Type B pancreatic cell (in vitro differentiated cells): ENCODE measurements at regions not wholly inside any gene's neighbourhood (a gene's known extent, or its start where the extent isn't known, plus 50 kb on each side); places are given as distances from the start of the nearest gene placed in this dataset.

ENCODE experiments used
- DNase-seq: peaks from one replicate; pipeline ENCODE4 v3.0.0; 2021; ENCODE audit warnings: mixed read lengths; ENCODE audit not compliant: unreplicated experiment; ENCODE audit errors: extremely low spot score
- H3K27ac Mint-ChIP-seq: 2 replicates; pipeline ENCODE4 v1.8.0; 2021; ENCODE audit warnings: mild to moderate bottlenecking, mixed read lengths
- H3K27me3 Mint-ChIP-seq: 2 replicates; pipeline ENCODE4 v1.8.0; 2021; ENCODE audit warnings: mixed read lengths
- H3K36me3 Mint-ChIP-seq: 2 replicates; pipeline ENCODE4 v1.8.0; 2021; ENCODE audit warnings: mixed read lengths
- H3K4me1 Mint-ChIP-seq: one replicate; pipeline ENCODE4 v1.8.0; 2021; ENCODE audit warnings: mixed read lengths; ENCODE audit not compliant: unreplicated experiment
- H3K4me3 Mint-ChIP-seq: 2 replicates; pipeline ENCODE4 v1.8.0; 2021; ENCODE audit warnings: mild to moderate bottlenecking, mixed read lengths
- H3K9me3 Mint-ChIP-seq: 2 replicates; pipeline ENCODE4 v1.8.0; 2021; ENCODE audit warnings: mixed read lengths
- TF ChIP-seq, protein P1 (sequence below): fragments of 200-600 bp; sonication (generic); conservative IDR thresholded peaks from 2 replicates; pipeline ENCODE4 v1.5.0; 2021; ENCODE audit warnings: antibody characterized with exemption, mild to moderate bottlenecking

DNA sequence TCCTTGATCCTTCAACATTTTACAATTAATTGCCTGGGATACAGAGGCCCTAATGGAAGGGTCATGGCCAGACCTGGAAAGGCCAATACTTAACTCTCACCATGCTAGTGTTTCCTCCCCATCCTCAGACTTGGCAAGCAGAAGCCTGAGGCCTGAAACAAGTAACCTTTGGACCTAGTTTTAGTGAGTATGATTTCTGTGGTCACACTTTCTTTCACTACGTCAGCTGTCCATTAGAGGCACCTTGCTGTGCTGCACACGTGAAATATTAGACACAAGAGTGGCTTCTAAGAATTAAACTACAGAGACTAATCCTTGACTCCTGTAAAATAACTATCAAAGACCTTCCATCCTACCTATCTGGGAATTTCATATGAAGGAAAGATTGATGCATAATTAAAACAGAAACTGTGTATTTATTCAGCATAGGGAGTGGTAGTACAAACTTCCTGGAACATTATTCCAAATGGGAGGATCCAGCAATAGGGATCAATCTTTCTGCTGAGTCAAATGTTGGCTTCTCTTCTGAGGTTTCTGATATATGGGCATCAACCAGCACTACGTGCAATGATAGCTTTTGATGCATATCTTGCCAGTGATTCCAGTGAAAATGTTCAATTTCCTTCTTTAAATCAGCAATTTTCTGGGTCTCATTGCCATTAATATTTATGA, 249.7 kb downstream of the IKZF2 start:
- Mint-ChIP-seq H3K4me3 (no peak overlapping the region), H3K27ac (no peak overlapping the region), H3K9me3 (peaks cover 9% of the 10 kb centered on the region), H3K36me3 (peaks cover 7% of the 10 kb centered on the region), H3K4me1 (peaks cover 10% of the 10 kb centered on the region), H3K27me3 (no peaks in the 10 kb centered on the region)
- DNase-seq, result no peak
- TF ChIP-seq, protein P1, sequence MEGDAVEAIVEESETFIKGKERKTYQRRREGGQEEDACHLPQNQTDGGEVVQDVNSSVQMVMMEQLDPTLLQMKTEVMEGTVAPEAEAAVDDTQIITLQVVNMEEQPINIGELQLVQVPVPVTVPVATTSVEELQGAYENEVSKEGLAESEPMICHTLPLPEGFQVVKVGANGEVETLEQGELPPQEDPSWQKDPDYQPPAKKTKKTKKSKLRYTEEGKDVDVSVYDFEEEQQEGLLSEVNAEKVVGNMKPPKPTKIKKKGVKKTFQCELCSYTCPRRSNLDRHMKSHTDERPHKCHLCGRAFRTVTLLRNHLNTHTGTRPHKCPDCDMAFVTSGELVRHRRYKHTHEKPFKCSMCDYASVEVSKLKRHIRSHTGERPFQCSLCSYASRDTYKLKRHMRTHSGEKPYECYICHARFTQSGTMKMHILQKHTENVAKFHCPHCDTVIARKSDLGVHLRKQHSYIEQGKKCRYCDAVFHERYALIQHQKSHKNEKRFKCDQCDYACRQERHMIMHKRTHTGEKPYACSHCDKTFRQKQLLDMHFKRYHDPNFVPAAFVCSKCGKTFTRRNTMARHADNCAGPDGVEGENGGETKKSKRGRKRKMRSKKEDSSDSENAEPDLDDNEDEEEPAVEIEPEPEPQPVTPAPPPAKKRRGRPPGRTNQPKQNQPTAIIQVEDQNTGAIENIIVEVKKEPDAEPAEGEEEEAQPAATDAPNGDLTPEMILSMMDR, result no peak

DNA sequence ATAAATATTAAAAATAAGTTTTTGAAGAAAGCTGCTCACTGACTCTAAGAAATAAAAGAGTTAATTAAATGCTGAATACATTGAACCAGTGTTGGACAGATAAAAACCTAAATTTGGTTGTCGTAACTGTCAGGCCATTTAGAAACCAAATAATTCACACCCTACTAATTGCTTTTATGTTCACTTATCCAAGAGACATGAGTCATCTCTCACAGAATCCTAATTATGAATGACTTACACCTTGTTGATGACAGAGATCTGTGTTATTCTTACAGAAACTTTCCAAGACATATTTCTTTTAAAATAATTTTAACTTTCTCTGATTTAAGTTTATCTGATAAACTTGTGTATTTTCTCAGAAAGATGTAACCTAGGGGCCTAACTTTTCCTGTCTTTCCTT, 250.7 kb downstream of the IKZF2 start:
- TF ChIP-seq, protein P1, result no peak
- peaks cover 4% of the 10 kb centered on the region for H3K4me1 Mint-ChIP-seq
- no peak overlapping the region for H3K4me3 Mint-ChIP-seq
- peaks cover 7% of the 10 kb centered on the region for H3K36me3 Mint-ChIP-seq
- DNase-seq, result no peak
- no peaks in the 10 kb centered on the region for H3K27me3 Mint-ChIP-seq
- peaks cover 3% of the 10 kb centered on the region for H3K9me3 Mint-ChIP-seq
- H3K27ac Mint-ChIP-seq, result no peak overlapping the region

GRCh38 chr2:212898011-212898410, 253.4 kb downstream of the IKZF2 start:
- Mint-ChIP-seq H3K36me3 (peaks cover 1% of the 10 kb centered on the region), H3K4me1 (peaks cover 10% of the 10 kb centered on the region), H3K9me3 (no peaks in the 10 kb centered on the region), H3K4me3 (no peak overlapping the region), H3K27me3 (no peaks in the 10 kb centered on the region), H3K27ac (no peak overlapping the region)
- DNase-seq, result no peak
- TF ChIP-seq, protein P1, result no peak

GRCh38 chr2:212897296-212897695, 254.1 kb downstream of the IKZF2 start:
- no peak overlapping the region for H3K27ac Mint-ChIP-seq
- H3K4me1 Mint-ChIP-seq, result peaks cover 10% of the 10 kb centered on the region
- TF ChIP-seq, protein P1, result no peak
- H3K9me3 Mint-ChIP-seq, result no peaks in the 10 kb centered on the region
- no peak for DNase-seq
- no peak overlapping the region for H3K4me3 Mint-ChIP-seq
- H3K36me3 Mint-ChIP-seq, result no peaks in the 10 kb centered on the region
- H3K27me3 Mint-ChIP-seq, result no peaks in the 10 kb centered on the region

- Mint-ChIP-seq H3K9me3 (no peaks in the 10 kb centered on the region), H3K4me1 (peaks cover 10% of the 10 kb centered on the region), H3K27me3 (no peaks in the 10 kb centered on the region), H3K4me3 (no peak overlapping the region), H3K27ac (no peak overlapping the region), H3K36me3 (peaks cover 3% of the 10 kb centered on the region)
- DNase-seq, result no peak
- TF ChIP-seq, protein P1, result no peak
These were observed 257.4 kb downstream of the IKZF2 start for GRCh38 chr2:212894026-212894425.
